T-cell (primary cell): ENCODE measurements at regions not wholly inside any gene's neighbourhood (a gene's known extent, or its start where the extent isn't known, plus 50 kb on each side); places are given as distances from the start of the nearest gene placed in this dataset.

Experiments used
- ATAC-seq, 4 experiments: fragments of 200-7000 bp in 3 of 4; fragments of 150-1000 bp in 1 of 4; cut with Tn5 transposase; replicated peaks in 1 of 4; 1 replicate in 3 of 4; 2 replicates in 1 of 4; pipeline ENCODE4 v1.10.0; 2021; ENCODE audit warnings: moderate library complexity in 3 of 4, mild to moderate bottlenecking in 2 of 4, moderate number of reproducible peaks in 1 of 4
- CTCF ChIA-PET, 2 donors: fragments of 300-600 bp; sonication (Branson Sonifier 250); formaldehyde crosslinking; loops; one replicate each; lab custom pipeline; 2022; ENCODE audit warnings: antibody characterized with exemption in 2 of 2; lab: Charles Lee
- POLR2A ChIA-PET, 2 donors: fragments of 300-600 bp; sonication (Branson Sonifier 250); formaldehyde crosslinking; loops; one replicate each; lab custom pipeline; 2022; ENCODE audit warnings: antibody characterized with exemption in 2 of 2; lab: Charles Lee
- DNase-seq, 35 experiments: peaks; one replicate each; pipeline versions ENCODE4 v3.0.0 to v3.0.0-alpha.2; 2013 to 2023
- H3K27ac ChIP-seq: one replicate; pipeline ENCODE4 v1.5.1; 2013; ENCODE audit warnings: low read length
- H3K27me3 ChIP-seq, 2 experiments: replicated peaks in 1 of 2; 1 replicate in 1 of 2; 2 replicates in 1 of 2; pipeline versions ENCODE4 v1.6.1 to v1.7.0; 2013; ENCODE audit warnings: low read length in 1 of 2, mixed read lengths in 1 of 2; ENCODE audit not compliant: control insufficient read depth in 2 of 2, insufficient read depth in 2 of 2; ENCODE audit errors: extremely low read depth in 1 of 2
- H3K36me3 ChIP-seq, 2 donors: 1 replicate in 1 of 2; 2 replicates in 1 of 2; pipeline versions ENCODE4 v1.6.1 to v1.7.0; 2013; ENCODE audit warnings: low read length in 1 of 2; ENCODE audit not compliant: control insufficient read depth in 2 of 2, insufficient read depth in 1 of 2; ENCODE audit errors: extremely low read depth in 1 of 2
- H3K4me1 ChIP-seq, 2 experiments: 1 replicate in 1 of 2; 2 replicates in 1 of 2; pipeline versions ENCODE4 v1.6.1 to v1.7.0; 2013; ENCODE audit warnings: low read length in 2 of 2, mixed read lengths in 1 of 2; ENCODE audit not compliant: insufficient read depth in 2 of 2, control insufficient read depth in 1 of 2; ENCODE audit errors: extremely low read depth in 1 of 2
- H3K4me3 ChIP-seq, 2 donors: 1 replicate in 1 of 2; 2 replicates in 1 of 2; pipeline versions ENCODE4 v1.5.1 to v1.7.0; 2013; ENCODE audit warnings: mild to moderate bottlenecking in 2 of 2, low read length in 1 of 2, moderate library complexity in 1 of 2; ENCODE audit not compliant: control insufficient read depth in 1 of 2; ENCODE audit errors: extremely low read depth in 1 of 2
- H3K9me3 ChIP-seq: 2 replicates; pipeline ENCODE4 v1.7.0; 2013
- H3K27ac Mint-ChIP-seq, 2 donors: one replicate each; pipeline ENCODE4 v1.8.0; 2020 to 2021; ENCODE audit warnings: mild to moderate bottlenecking in 2 of 2, mixed read lengths in 2 of 2
- H3K27me3 Mint-ChIP-seq, 2 donors: one replicate each; pipeline ENCODE4 v1.8.0; 2021 to 2022; ENCODE audit warnings: mixed read lengths in 2 of 2
- H3K36me3 Mint-ChIP-seq: one replicate; pipeline ENCODE4 v1.8.0; 2021; ENCODE audit warnings: mixed read lengths
- H3K4me1 Mint-ChIP-seq, 3 donors: one replicate each; pipeline ENCODE4 v1.8.0; 2020 to 2022; ENCODE audit warnings: mixed read lengths in 3 of 3, mild to moderate bottlenecking in 1 of 3
- H3K4me3 Mint-ChIP-seq, 3 donors: one replicate each; pipeline ENCODE4 v1.8.0; 2020 to 2022; ENCODE audit warnings: mild to moderate bottlenecking in 3 of 3, mixed read lengths in 3 of 3, moderate library complexity in 3 of 3
- H3K9me3 Mint-ChIP-seq, 3 donors: one replicate each; pipeline ENCODE4 v1.8.0; 2020 to 2022; ENCODE audit warnings: mixed read lengths in 3 of 3
- WGBS: methylation state at CpG from one replicate; pipeline ENCODE4 v1.1.5; 2013; ENCODE audit warnings: missing lambda C conversion rate; ENCODE audit not compliant: insufficient coverage; 5-methylcytosine and 5-hydroxymethylcytosine counted together

- no peak overlapping the region for H3K27ac ChIP-seq
- H3K27ac Mint-ChIP-seq: no peak overlapping the region
- CTCF ChIA-PET: no interaction called here
- no peaks in the 10 kb centered on the region for H3K36me3 Mint-ChIP-seq
- no peaks in the 10 kb centered on the region for H3K9me3 Mint-ChIP-seq
- no peak overlapping the region for H3K4me3 ChIP-seq
- 88% methylated on average over 4 of the region's 6 CpGs for WGBS
- no peaks in the 10 kb centered on the region for H3K36me3 ChIP-seq
- ATAC-seq (no peak), DNase-seq (no peak)
- H3K27me3 ChIP-seq: no peaks in the 10 kb centered on the region
- H3K27me3 Mint-ChIP-seq: peaks cover 0 to 5% of the 10 kb centered on the region in 2 donors
- H3K4me3 Mint-ChIP-seq: no peak overlapping the region
- H3K9me3 ChIP-seq: no peaks in the 10 kb centered on the region
- H3K4me1 ChIP-seq: no peaks in the 10 kb centered on the region
- no peaks in the 10 kb centered on the region for H3K4me1 Mint-ChIP-seq
- POLR2A ChIA-PET: no interaction called here
These were observed 91.3 kb downstream of the NKX6-1 start for GRCh38 chr4:84407554-84408407.

GRCh38 chr4:84403656-84404055 lies 95.4 kb downstream of the NKX6-1 start:
- H3K4me1 Mint-ChIP-seq: no peaks in the 10 kb centered on the region
- no peak for DNase-seq
- 43% methylated on average over 1 of the region's 4 CpGs for WGBS
- H3K27me3 ChIP-seq: no peaks in the 10 kb centered on the region
- H3K9me3 Mint-ChIP-seq: no peaks in the 10 kb centered on the region
- H3K9me3 ChIP-seq: no peaks in the 10 kb centered on the region
- H3K27ac ChIP-seq: no peak overlapping the region
- no peak overlapping the region for H3K4me3 ChIP-seq
- no peak overlapping the region for H3K4me3 Mint-ChIP-seq
- ChIA-PET CTCF (no interaction called here), POLR2A (no interaction called here)
- H3K36me3 Mint-ChIP-seq: no peaks in the 10 kb centered on the region
- H3K4me1 ChIP-seq: no peaks in the 10 kb centered on the region
- no peaks in the 10 kb centered on the region for H3K36me3 ChIP-seq
- peaks cover 0 to 3% of the 10 kb centered on the region in 2 donors for H3K27me3 Mint-ChIP-seq
- no peak overlapping the region for H3K27ac Mint-ChIP-seq
- ATAC-seq: no peak

GRCh38 chr4:84401701-84402306 lies 97.3 kb downstream of the NKX6-1 start:
- ChIA-PET CTCF (no interaction called here), POLR2A (no interaction called here)
- Histone ChIP-seq H3K9me3 (no peaks in the 10 kb centered on the region), H3K27me3 (no peaks in the 10 kb centered on the region), H3K36me3 (no peaks in the 10 kb centered on the region), H3K27ac (no peak overlapping the region), H3K4me1 (no peaks in the 10 kb centered on the region), H3K4me3 (no peak overlapping the region)
- H3K27me3 Mint-ChIP-seq: no peaks in the 10 kb centered on the region
- 50% methylated on average over 2 of the region's 3 CpGs for WGBS
- no peaks in the 10 kb centered on the region for H3K9me3 Mint-ChIP-seq
- no peak for DNase-seq
- H3K36me3 Mint-ChIP-seq: no peaks in the 10 kb centered on the region
- no peak overlapping the region for H3K4me3 Mint-ChIP-seq
- H3K27ac Mint-ChIP-seq: no peak overlapping the region
- no peak for ATAC-seq
- no peaks in the 10 kb centered on the region for H3K4me1 Mint-ChIP-seq

- WGBS: 62% methylated on average over 3 of the region's 3 CpGs
- Mint-ChIP-seq H3K27ac (no peak overlapping the region), H3K4me3 (no peak overlapping the region), H3K4me1 (no peaks in the 10 kb centered on the region), H3K36me3 (no peaks in the 10 kb centered on the region), H3K9me3 (no peaks in the 10 kb centered on the region), H3K27me3 (peaks cover 0 to 5% of the 10 kb centered on the region in 2 donors)
- H3K36me3 ChIP-seq: no peaks in the 10 kb centered on the region
- no peaks in the 10 kb centered on the region for H3K27me3 ChIP-seq
- no peak for ATAC-seq
- no peak overlapping the region for H3K27ac ChIP-seq
- ChIA-PET POLR2A (no interaction called here), CTCF (no interaction called here)
- no peaks in the 10 kb centered on the region for H3K4me1 ChIP-seq
- H3K9me3 ChIP-seq: no peaks in the 10 kb centered on the region
- DNase-seq: no peak
- no peak overlapping the region for H3K4me3 ChIP-seq
These were observed 104.7 kb downstream of the NKX6-1 start for GRCh38 chr4:84394386-84394785.

GRCh38 chr4:84392951-84393590 lies 106.0 kb downstream of the NKX6-1 start:
- Mint-ChIP-seq H3K27me3 (peaks cover 0 to 7% of the 10 kb centered on the region in 2 donors), H3K27ac (no peak overlapping the region), H3K4me3 (no peak overlapping the region), H3K4me1 (no peaks in the 10 kb centered on the region), H3K36me3 (no peaks in the 10 kb centered on the region), H3K9me3 (no peaks in the 10 kb centered on the region)
- ATAC-seq (no peak), DNase-seq (no peak)
- Histone ChIP-seq H3K27me3 (no peaks in the 10 kb centered on the region), H3K9me3 (no peaks in the 10 kb centered on the region), H3K4me1 (no peaks in the 10 kb centered on the region), H3K27ac (no peak overlapping the region), H3K36me3 (no peaks in the 10 kb centered on the region), H3K4me3 (no peak overlapping the region)
- WGBS: 40% methylated on average over 1 of the region's 3 CpGs
- POLR2A ChIA-PET: no interaction called here
- CTCF ChIA-PET: no interaction called here

- Mint-ChIP-seq H3K9me3 (no peaks in the 10 kb centered on the region), H3K27me3 (peaks cover 6 to 13% of the 10 kb centered on the region in 2 donors), H3K4me1 (no peaks in the 10 kb centered on the region), H3K4me3 (no peak overlapping the region), H3K36me3 (no peaks in the 10 kb centered on the region), H3K27ac (no peak overlapping the region)
- 81% methylated on average over 2 of the region's 2 CpGs for WGBS
- Histone ChIP-seq H3K9me3 (no peaks in the 10 kb centered on the region), H3K4me1 (no peaks in the 10 kb centered on the region), H3K4me3 (no peak overlapping the region), H3K27me3 (no peaks in the 10 kb centered on the region), H3K36me3 (no peaks in the 10 kb centered on the region), H3K27ac (no peak overlapping the region)
- ATAC-seq (no peak), DNase-seq (no peak)
- POLR2A ChIA-PET: no interaction called here
- CTCF ChIA-PET: no interaction called here
These were observed 109.7 kb downstream of the NKX6-1 start for GRCh38 chr4:84389406-84389805.
